ENCODE measurements at regions not wholly inside any gene's neighbourhood (a gene's known extent, or its start where the extent isn't known, plus 50 kb on each side); places are given as distances from the start of the nearest gene placed in this dataset.

DNA sequence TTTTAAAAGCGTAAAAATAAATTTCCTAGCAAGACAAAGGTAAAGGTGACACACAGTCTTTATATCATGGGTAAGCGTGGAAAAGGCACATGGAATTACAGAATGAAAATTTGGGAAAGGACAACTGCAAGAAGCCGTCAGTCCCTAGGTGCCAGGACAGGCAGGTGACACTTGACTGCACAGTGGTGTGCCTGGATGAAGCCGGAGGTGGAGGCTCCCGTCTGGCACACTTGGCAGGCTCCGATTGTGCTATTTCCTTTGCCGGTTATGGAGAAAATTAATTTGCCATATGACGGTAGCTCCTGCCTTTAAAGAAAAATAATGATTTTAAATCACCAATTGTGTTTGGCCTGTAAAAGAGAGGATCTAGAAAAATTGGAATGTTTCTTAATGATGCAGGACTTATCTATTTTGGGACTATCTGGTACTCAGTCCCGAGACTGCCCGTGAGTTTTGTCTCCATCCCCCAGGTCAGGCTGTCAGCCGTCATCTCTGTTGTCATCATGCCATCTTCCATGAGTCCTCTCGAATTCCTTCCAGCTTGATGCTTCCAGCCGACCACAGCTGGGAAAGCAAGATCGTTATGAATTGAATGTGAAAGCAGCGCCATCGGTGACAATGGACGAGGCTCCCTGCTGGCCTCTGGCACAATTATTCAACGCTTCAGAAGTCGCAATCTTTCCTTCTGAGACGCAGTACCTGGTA lies 56.2 kb upstream of the MGMT start:
- Histone ChIP-seq H3K4me1 (ENCODE audit: insufficient read depth, low read length) (no peaks in the 10 kb centered on the region), H4K20me1 (ENCODE audit: insufficient read depth, low read length) (no peaks in the 10 kb centered on the region), H3K4me2 (ENCODE audit: low read depth, low read length) (no peak overlapping the region), H3K36me3 (replicated peaks in 1 of 2; ENCODE audit: control insufficient read depth in 1 of 2, insufficient read depth in 2 of 2, low read length in 2 of 2) (no peaks in the 10 kb centered on the region), H3K27ac (ENCODE audit: extremely low read length, insufficient read depth, low read length) (no peak overlapping the region), H3K9me3 (ENCODE audit: low read length) (no peaks in the 10 kb centered on the region), H3K4me3 (replicated peaks in 1 of 3; ENCODE audit: insufficient read depth in 1 of 3, low read depth in 2 of 3, low read length in 3 of 3) (no peak overlapping the region), H3K9ac (ENCODE audit: insufficient read depth, low read depth, low read length) (no peak overlapping the region), H3K27me3 (ENCODE audit: control insufficient read depth in 1 of 2, insufficient read depth in 2 of 2, low read length in 2 of 2) (peaks cover 1 to 36% of the 10 kb centered on the region in 2 experiments; a peak in 3 of 5 replicates), H2AFZ (ENCODE audit: low read length) (no peak overlapping the region), H3K79me2 (ENCODE audit: insufficient read depth, low read length) (no peaks in the 10 kb centered on the region)
- CTCF ChIA-PET (ENCODE audit: low intra/inter-chr PET ratio, low total read pairs), result no interaction called here
- intact Hi-C loops (cut with micrococcal nuclease; ENCODE audit: unreplicated experiment) (no loop called here), in situ Hi-C loops (cut with HindIII; ENCODE audit: extremely low pct_ligation_motif_present, low pct_unique_long_range_greater_than_20kb) (no loop called here)
- POLR2A ChIA-PET, result no interaction called here
- DNase-seq (ENCODE audit: low spot score) (no peak), ATAC-seq (no peak), FAIRE-seq (no peak)
- WGBS (ENCODE audit: low lambda C conversion rate), result 39% methylated on average over 20 of the region's 20 CpGs
- no peak for TF ChIP-seq SRSF9 (IDR thresholded peaks at IDR 0.05; ENCODE audit: borderline replicate concordance, insufficient read depth, low read depth, low read length, poor library complexity, severe bottlenecking)
- no peak for TF ChIP-seq RAD51 (IDR thresholded peaks at IDR 0.05; ENCODE audit: borderline replicate concordance)
- no peak for TF ChIP-seq ATF7 (IDR thresholded peaks at IDR 0.05)
- no peak for TF ChIP-seq ATF7 (CRISPR knock-in tag; IDR thresholded peaks at IDR 0.05)
- no peak for TF ChIP-seq BHLHE40 (IDR thresholded peaks at IDR 0.05; ENCODE audit: low read length)
- no peak for TF ChIP-seq MZF1 (CRISPR knock-in tag; IDR thresholded peaks at IDR 0.05; ENCODE audit: borderline replicate concordance)
- no TSS peak for BruUV-seq (replicated peaks)

DNA sequence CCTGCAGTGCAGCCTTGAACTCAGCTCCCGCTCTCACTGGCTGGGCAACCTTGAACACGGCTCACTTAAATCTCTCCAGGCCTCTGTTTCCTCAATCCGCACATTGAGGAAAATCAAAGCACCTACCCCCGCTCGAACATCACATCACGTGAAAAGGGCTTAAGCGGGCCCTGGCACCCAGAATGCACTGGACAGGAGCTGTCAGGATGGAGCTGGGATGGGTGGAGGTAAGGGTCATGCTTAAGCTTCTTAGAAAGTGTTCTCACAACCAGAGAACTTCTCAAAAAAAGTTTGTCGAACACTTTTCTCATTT lies 55.7 kb upstream of the MGMT start:
- ChIA-PET CTCF (ENCODE audit: low intra/inter-chr PET ratio, low total read pairs) (no interaction called here), POLR2A (no interaction called here)
- WGBS (ENCODE audit: low lambda C conversion rate), result 74% methylated on average over 8 of the region's 8 CpGs
- TF ChIP-seq NFE2L1 (CRISPR knock-in tag; IDR thresholded peaks at IDR 0.05; ENCODE audit: borderline replicate concordance), result no peak
- no peak for TF ChIP-seq ZNF224 (CRISPR knock-in tag; IDR thresholded peaks at IDR 0.05)
- TF ChIP-seq EP300 (IDR thresholded peaks at IDR 0.05; ENCODE audit: low read depth in 2 of 2, low read length in 2 of 2), result no peak
- no peak for TF ChIP-seq EP300 (CRISPR knock-in tag; IDR thresholded peaks at IDR 0.05; ENCODE audit: borderline replicate concordance)
- no peak for TF ChIP-seq DR1 (CRISPR knock-in tag; IDR thresholded peaks at IDR 0.05)
- no peak for TF ChIP-seq ZKSCAN8 (CRISPR knock-in tag; IDR thresholded peaks at IDR 0.05; ENCODE audit: borderline replicate concordance)
- TF ChIP-seq, protein P1, sequence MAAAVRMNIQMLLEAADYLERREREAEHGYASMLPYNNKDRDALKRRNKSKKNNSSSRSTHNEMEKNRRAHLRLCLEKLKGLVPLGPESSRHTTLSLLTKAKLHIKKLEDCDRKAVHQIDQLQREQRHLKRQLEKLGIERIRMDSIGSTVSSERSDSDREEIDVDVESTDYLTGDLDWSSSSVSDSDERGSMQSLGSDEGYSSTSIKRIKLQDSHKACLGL (CRISPR knock-in tag; IDR thresholded peaks at IDR 0.05), result no peak
- no peak for TF ChIP-seq ZNF788 (CRISPR knock-in tag; IDR thresholded peaks at IDR 0.05; ENCODE audit: borderline replicate concordance)
- no peak for TF ChIP-seq ZNF143 (CRISPR knock-in tag; IDR thresholded peaks at IDR 0.05)
- TF ChIP-seq ZBTB7A (CRISPR knock-in tag; IDR thresholded peaks at IDR 0.05), result no peak
- no peak for TF ChIP-seq CEBPG (CRISPR knock-in tag; IDR thresholded peaks at IDR 0.05)
- TF ChIP-seq NR2F2 (IDR thresholded peaks at IDR 0.05; ENCODE audit: borderline replicate concordance, low read depth), result no peak
- no peak for TF ChIP-seq HNRNPLL (IDR thresholded peaks at IDR 0.05; ENCODE audit: low read depth, low read length, poor library complexity, severe bottlenecking)
- TF ChIP-seq RFX5 (IDR thresholded peaks at IDR 0.05; ENCODE audit: low read depth, low read length), result no peak
- no peak for TF ChIP-seq NCOA1 (CRISPR knock-in tag; IDR thresholded peaks at IDR 0.05)
- no peak for TF ChIP-seq KLF16 (CRISPR knock-in tag; IDR thresholded peaks at IDR 0.05)
- no peak for TF ChIP-seq ZBTB8A (CRISPR knock-in tag; IDR thresholded peaks at IDR 0.05; ENCODE audit: borderline replicate concordance, low read depth)

More for the DNA sequence above, 55.7 kb upstream of the MGMT start:
- FAIRE-seq (no peak), DNase-seq (ENCODE audit: low spot score) (no peak), ATAC-seq (no peak)
- Histone ChIP-seq H3K79me2 (ENCODE audit: insufficient read depth, low read length) (no peaks in the 10 kb centered on the region), H3K36me3 (replicated peaks in 1 of 2; ENCODE audit: control insufficient read depth in 1 of 2, insufficient read depth in 2 of 2, low read length in 2 of 2) (no peaks in the 10 kb centered on the region), H3K27ac (ENCODE audit: extremely low read length, insufficient read depth, low read length) (no peak overlapping the region), H3K4me1 (ENCODE audit: insufficient read depth, low read length) (no peaks in the 10 kb centered on the region), H3K4me2 (ENCODE audit: low read depth, low read length) (no peak overlapping the region), H3K4me3 (replicated peaks in 1 of 3; ENCODE audit: insufficient read depth in 1 of 3, low read depth in 2 of 3, low read length in 3 of 3) (no peak overlapping the region), H3K27me3 (ENCODE audit: control insufficient read depth in 1 of 2, insufficient read depth in 2 of 2, low read length in 2 of 2) (peaks cover 1 to 39% of the 10 kb centered on the region in 2 experiments; a peak in 3 of 5 replicates), H3K9me3 (ENCODE audit: low read length) (no peaks in the 10 kb centered on the region), H2AFZ (ENCODE audit: low read length) (no peak overlapping the region), H4K20me1 (ENCODE audit: insufficient read depth, low read length) (no peaks in the 10 kb centered on the region), H3K9ac (ENCODE audit: insufficient read depth, low read depth, low read length) (no peak overlapping the region)
- intact Hi-C loops (cut with micrococcal nuclease; ENCODE audit: unreplicated experiment) (no loop called here), in situ Hi-C loops (cut with HindIII; ENCODE audit: extremely low pct_ligation_motif_present, low pct_unique_long_range_greater_than_20kb) (no loop called here)
- BruUV-seq (replicated peaks), result no TSS peak

Measured in HepG2 (cell line).